ENCODE measurements at regions not wholly inside any gene's neighbourhood (a gene's known extent, or its start where the extent isn't known, plus 50 kb on each side); places are given as distances from the start of the nearest gene placed in this dataset.

- DNase-seq: peak in 1 of 2 donors; percentile 27
These were observed 101.8 kb upstream of the LIPC start for GRCh38 chr15:58329781-58330671.

GRCh38 chr15:58330741-58331559 is 100.8 kb upstream of the LIPC start:
- no peak for DNase-seq

- no peak for DNase-seq
These were observed 100.3 kb upstream of the LIPC start for GRCh38 chr15:58331560-58331912.

- DNase-seq: peak; percentile 76 to 89
These were observed 99.7 kb upstream of the LIPC start for GRCh38 chr15:58331913-58332675.

GRCh38 chr15:58332676-58333400 is 99.0 kb upstream of the LIPC start:
- DNase-seq: no peak

GRCh38 chr15:58334803-58335202 is 97.0 kb upstream of the LIPC start:
- no peak for DNase-seq

GRCh38 chr15:58336161-58336560 is 95.6 kb upstream of the LIPC start:
- no peak for DNase-seq

- DNase-seq: no peak
These were observed 91.6 kb upstream of the LIPC start for GRCh38 chr15:58340176-58340575.

GRCh38 chr15:58342508-58342907 is 89.3 kb upstream of the LIPC start:
- DNase-seq: no peak

- DNase-seq: no peak
These were observed 87.3 kb upstream of the LIPC start for GRCh38 chr15:58344213-58345070.

GRCh38 chr15:58346361-58346760 is 85.4 kb upstream of the LIPC start:
- no peak for DNase-seq

GRCh38 chr15:58348095-58348812 is 83.5 kb upstream of the LIPC start:
- no peak for DNase-seq

- DNase-seq: no peak
These were observed 79.5 kb upstream of the LIPC start for GRCh38 chr15:58352026-58352929.

GRCh38 chr15:58355382-58355971 is 76.3 kb upstream of the LIPC start:
- no peak for DNase-seq

- no peak for DNase-seq
These were observed 75.8 kb upstream of the LIPC start for GRCh38 chr15:58355973-58356372.

GRCh38 chr15:58357529-58358476 is 74.0 kb upstream of the LIPC start:
- DNase-seq: peak in 1 of 2 donors; percentile 24

- DNase-seq: no peak
These were observed 71.2 kb upstream of the LIPC start for GRCh38 chr15:58360421-58361090.

Data from CD4-positive, alpha-beta T cell treated with Interleukin-1 beta for 1 hour (primary cell).